Glutamatergic neuron (in vitro differentiated cells): ENCODE measurements at regions not wholly inside any gene's neighbourhood (a gene's known extent, or its start where the extent isn't known, plus 50 kb on each side); places are given as distances from the start of the nearest gene placed in this dataset.

Experiments
- DNase-seq: peaks from one replicate; pipeline ENCODE4 v3.0.0; 2022
- H3K27ac Mint-ChIP-seq: one replicate; pipeline ENCODE4 v1.8.0; 2020; ENCODE audit warnings: mild to moderate bottlenecking, mixed read lengths, inconsistent platforms; ENCODE audit not compliant: unreplicated experiment
- H3K27me3 Mint-ChIP-seq: one replicate; pipeline ENCODE4 v1.8.0; 2020; ENCODE audit warnings: mild to moderate bottlenecking, moderate library complexity, mixed read lengths, inconsistent platforms; ENCODE audit not compliant: unreplicated experiment
- H3K36me3 Mint-ChIP-seq: one replicate; pipeline ENCODE4 v1.8.0; 2020; ENCODE audit warnings: mild to moderate bottlenecking, mixed read lengths, inconsistent platforms; ENCODE audit not compliant: unreplicated experiment
- H3K4me1 Mint-ChIP-seq: one replicate; pipeline ENCODE4 v1.8.0; 2020; ENCODE audit warnings: mild to moderate bottlenecking, low read depth, mixed read lengths, inconsistent platforms; ENCODE audit not compliant: unreplicated experiment
- H3K4me3 Mint-ChIP-seq: one replicate; pipeline ENCODE4 v1.8.0; 2020; ENCODE audit warnings: mild to moderate bottlenecking, mixed read lengths, inconsistent platforms; ENCODE audit not compliant: unreplicated experiment
- H3K9me3 Mint-ChIP-seq: one replicate; pipeline ENCODE4 v1.8.0; 2020; ENCODE audit warnings: mild to moderate bottlenecking, moderate library complexity, mixed read lengths, inconsistent platforms; ENCODE audit not compliant: unreplicated experiment
- TF ChIP-seq, protein P1 (sequence below): fragments of 200-600 bp; sonication (generic); IDR thresholded peaks from one replicate; pipeline ENCODE4 v1.5.0; 2021; ENCODE audit not compliant: partially characterized antibody, unreplicated experiment

DNA sequence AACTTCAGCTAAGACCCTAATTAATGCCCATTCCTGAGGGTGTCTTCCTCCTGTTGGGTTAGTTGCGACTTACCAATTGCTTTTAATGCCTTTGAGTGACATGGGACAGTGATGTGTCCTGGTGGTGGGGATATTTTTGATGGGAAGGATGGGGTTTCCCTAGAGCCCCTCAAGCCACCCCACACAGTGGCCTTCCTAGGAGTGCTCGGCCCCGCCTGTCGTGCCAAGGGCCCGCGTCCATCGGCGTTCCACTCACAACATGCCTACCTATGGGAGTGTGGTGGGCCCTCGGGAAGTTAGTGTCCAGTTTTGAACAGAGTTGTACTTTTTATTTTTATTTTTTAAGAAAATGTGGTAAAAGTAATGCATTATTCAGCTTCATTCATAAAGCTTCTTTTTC lies 50.1 kb upstream of the TSPAN2 start:
- Mint-ChIP-seq H3K4me1 (no peaks in the 10 kb centered on the region), H3K27me3 (peaks cover 3% of the 10 kb centered on the region), H3K9me3 (no peaks in the 10 kb centered on the region), H3K4me3 (no peak overlapping the region), H3K36me3 (no peaks in the 10 kb centered on the region), H3K27ac (no peak overlapping the region)
- DNase-seq: no peak
- TF ChIP-seq, protein P1, sequence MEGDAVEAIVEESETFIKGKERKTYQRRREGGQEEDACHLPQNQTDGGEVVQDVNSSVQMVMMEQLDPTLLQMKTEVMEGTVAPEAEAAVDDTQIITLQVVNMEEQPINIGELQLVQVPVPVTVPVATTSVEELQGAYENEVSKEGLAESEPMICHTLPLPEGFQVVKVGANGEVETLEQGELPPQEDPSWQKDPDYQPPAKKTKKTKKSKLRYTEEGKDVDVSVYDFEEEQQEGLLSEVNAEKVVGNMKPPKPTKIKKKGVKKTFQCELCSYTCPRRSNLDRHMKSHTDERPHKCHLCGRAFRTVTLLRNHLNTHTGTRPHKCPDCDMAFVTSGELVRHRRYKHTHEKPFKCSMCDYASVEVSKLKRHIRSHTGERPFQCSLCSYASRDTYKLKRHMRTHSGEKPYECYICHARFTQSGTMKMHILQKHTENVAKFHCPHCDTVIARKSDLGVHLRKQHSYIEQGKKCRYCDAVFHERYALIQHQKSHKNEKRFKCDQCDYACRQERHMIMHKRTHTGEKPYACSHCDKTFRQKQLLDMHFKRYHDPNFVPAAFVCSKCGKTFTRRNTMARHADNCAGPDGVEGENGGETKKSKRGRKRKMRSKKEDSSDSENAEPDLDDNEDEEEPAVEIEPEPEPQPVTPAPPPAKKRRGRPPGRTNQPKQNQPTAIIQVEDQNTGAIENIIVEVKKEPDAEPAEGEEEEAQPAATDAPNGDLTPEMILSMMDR: no peak
